Uterus (tissue), 3 donors: ENCODE measurements at regions not wholly inside any gene's neighbourhood (a gene's known extent, or its start where the extent isn't known, plus 50 kb on each side); places are given as distances from the start of the nearest gene placed in this dataset.

ENCODE experiments used
- DNase-seq, 2 donors: peaks; one replicate each; pipeline ENCODE4 v3.0.0-alpha.2; 2019 to 2020
- H3K27ac ChIP-seq, 2 donors: fragments of 200-600 bp; sonication (generic); 1 replicate in 1 of 2; 2 replicates in 1 of 2; pipeline ENCODE4 v1.5.1; 2016 to 2018
- H3K27me3 ChIP-seq, 2 donors: fragments of 200-600 bp; sonication (generic); one replicate each; pipeline ENCODE4 v1.5.1; 2018 to 2019; ENCODE audit warnings: control low read depth in 1 of 2
- H3K36me3 ChIP-seq, 2 donors: fragments of 200-600 bp; sonication (generic); one replicate each; pipeline ENCODE4 v1.5.1; 2019; ENCODE audit warnings: control low read depth in 1 of 2
- H3K4me1 ChIP-seq, 2 donors: fragments of 200-600 bp; sonication (generic); one replicate each; pipeline ENCODE4 v1.5.1; 2018 to 2019; ENCODE audit warnings: control low read depth in 1 of 2
- H3K4me3 ChIP-seq, 2 donors: fragments of 200-600 bp; sonication (generic); 1 replicate in 1 of 2; 2 replicates in 1 of 2; pipeline ENCODE4 v1.5.1; 2018 to 2019; ENCODE audit warnings: mild to moderate bottlenecking in 1 of 2
- H3K9me3 ChIP-seq, 2 donors: fragments of 200-600 bp; sonication (generic); one replicate each; pipeline ENCODE4 v1.5.1; 2019; ENCODE audit warnings: control low read depth in 1 of 2
- POLR2A ChIP-seq, 2 donors: fragments of 450-650 bp; IDR thresholded peaks; one replicate each; pipeline ENCODE4 v1.6.1; 2016; ENCODE audit warnings: antibody characterized with exemption in 2 of 2, mild to moderate bottlenecking in 1 of 2, moderate library complexity in 1 of 2
- intact Hi-C: fragments of 100-400 bp; cut with DNase I; formaldehyde crosslinking; loops from one replicate; pipeline ENCODE4 v1.15.1; 2023; ENCODE audit warnings: low total_unique reads
- TF ChIP-seq, protein P1 (sequence below), 4 experiments: fragments of 200-600 bp in 2 of 4; fragments of 450-650 bp in 2 of 4; sonication (generic) in 2 of 4; IDR thresholded peaks; one replicate each; pipeline ENCODE4 v1.5.1; 2016 to 2019; ENCODE audit warnings: antibody characterized with exemption in 4 of 4, mild to moderate bottlenecking in 2 of 4, moderate library complexity in 1 of 4
- donor health status: DM: yes; HTN: yes; CAD: no.

- DNase-seq, result no peak
- TF ChIP-seq, protein P1, sequence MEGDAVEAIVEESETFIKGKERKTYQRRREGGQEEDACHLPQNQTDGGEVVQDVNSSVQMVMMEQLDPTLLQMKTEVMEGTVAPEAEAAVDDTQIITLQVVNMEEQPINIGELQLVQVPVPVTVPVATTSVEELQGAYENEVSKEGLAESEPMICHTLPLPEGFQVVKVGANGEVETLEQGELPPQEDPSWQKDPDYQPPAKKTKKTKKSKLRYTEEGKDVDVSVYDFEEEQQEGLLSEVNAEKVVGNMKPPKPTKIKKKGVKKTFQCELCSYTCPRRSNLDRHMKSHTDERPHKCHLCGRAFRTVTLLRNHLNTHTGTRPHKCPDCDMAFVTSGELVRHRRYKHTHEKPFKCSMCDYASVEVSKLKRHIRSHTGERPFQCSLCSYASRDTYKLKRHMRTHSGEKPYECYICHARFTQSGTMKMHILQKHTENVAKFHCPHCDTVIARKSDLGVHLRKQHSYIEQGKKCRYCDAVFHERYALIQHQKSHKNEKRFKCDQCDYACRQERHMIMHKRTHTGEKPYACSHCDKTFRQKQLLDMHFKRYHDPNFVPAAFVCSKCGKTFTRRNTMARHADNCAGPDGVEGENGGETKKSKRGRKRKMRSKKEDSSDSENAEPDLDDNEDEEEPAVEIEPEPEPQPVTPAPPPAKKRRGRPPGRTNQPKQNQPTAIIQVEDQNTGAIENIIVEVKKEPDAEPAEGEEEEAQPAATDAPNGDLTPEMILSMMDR (IDR thresholded peaks at IDR 0.05), result no peak
- TF ChIP-seq POLR2A (IDR thresholded peaks at IDR 0.05), result no peak
- no peak overlapping the region for H3K27ac ChIP-seq
- no peaks in the 10 kb centered on the region for H3K9me3 ChIP-seq
- H3K36me3 ChIP-seq, result no peaks in the 10 kb centered on the region
- no peaks in the 10 kb centered on the region for H3K4me1 ChIP-seq
- H3K27me3 ChIP-seq, result no peaks in the 10 kb centered on the region
- intact Hi-C loops, result no loop called here
- no peak overlapping the region for H3K4me3 ChIP-seq
Observed at GRCh38 chr6:111982681-111983080, 71.2 kb upstream of the CCN6 start.

DNA sequence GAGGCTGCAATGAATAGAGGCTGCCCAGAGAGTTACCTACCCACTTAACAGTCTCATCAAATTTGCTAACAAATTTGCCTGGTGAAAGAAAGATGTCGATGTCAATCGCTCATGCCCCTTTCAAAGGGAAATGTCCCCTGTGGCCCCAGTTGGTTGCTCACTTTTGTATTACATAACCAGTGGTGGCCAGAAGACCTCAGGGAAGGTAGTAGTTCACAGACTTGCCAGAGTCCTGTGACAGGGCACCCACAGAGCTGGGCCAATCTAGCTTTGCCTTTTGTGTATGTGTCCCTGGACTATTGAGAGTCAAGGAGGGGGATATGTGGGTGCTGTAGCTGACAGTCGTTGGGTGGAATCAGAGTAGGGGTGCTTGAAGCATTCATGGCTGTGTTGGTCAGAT is 70.7 kb upstream of the CCN6 start:
- no peaks in the 10 kb centered on the region for H3K4me1 ChIP-seq
- TF ChIP-seq POLR2A (IDR thresholded peaks at IDR 0.05), result no peak
- TF ChIP-seq, protein P1 (IDR thresholded peaks at IDR 0.05), result no peak

GRCh38 chr6:111984081-111984480 is 69.8 kb upstream of the CCN6 start:
- Histone ChIP-seq H3K4me1 (no peaks in the 10 kb centered on the region), H3K36me3 (no peaks in the 10 kb centered on the region), H3K27me3 (no peaks in the 10 kb centered on the region), H3K27ac (no peak overlapping the region), H3K9me3 (no peaks in the 10 kb centered on the region), H3K4me3 (no peak overlapping the region)
- no peak for TF ChIP-seq POLR2A (IDR thresholded peaks at IDR 0.05)
- TF ChIP-seq, protein P1 (IDR thresholded peaks at IDR 0.05), result no peak
- intact Hi-C loops, result no loop called here
- DNase-seq, result no peak

More for the DNA sequence above, 70.7 kb upstream of the CCN6 start:
- H3K9me3 ChIP-seq, result no peaks in the 10 kb centered on the region
- no peak overlapping the region for H3K27ac ChIP-seq
- no peak for DNase-seq
- intact Hi-C loops, result no loop called here
- H3K27me3 ChIP-seq, result no peaks in the 10 kb centered on the region
- H3K36me3 ChIP-seq, result no peaks in the 10 kb centered on the region
- no peak overlapping the region for H3K4me3 ChIP-seq

GRCh38 chr6:111984516-111985201 is 69.2 kb upstream of the CCN6 start:
- intact Hi-C loops, result no loop called here
- Histone ChIP-seq H3K36me3 (no peaks in the 10 kb centered on the region), H3K27me3 (no peaks in the 10 kb centered on the region), H3K9me3 (no peaks in the 10 kb centered on the region), H3K27ac (no peak overlapping the region), H3K4me1 (no peaks in the 10 kb centered on the region), H3K4me3 (no peak overlapping the region)
- DNase-seq, result no peak
- TF ChIP-seq, protein P1 (IDR thresholded peaks at IDR 0.05), result no peak
- no peak for TF ChIP-seq POLR2A (IDR thresholded peaks at IDR 0.05)

GRCh38 chr6:111985202-111985731 is 68.6 kb upstream of the CCN6 start:
- H3K9me3 ChIP-seq, result no peaks in the 10 kb centered on the region
- no peaks in the 10 kb centered on the region for H3K27me3 ChIP-seq
- H3K27ac ChIP-seq, result no peak overlapping the region
- DNase-seq, result no peak
- H3K4me3 ChIP-seq, result no peak overlapping the region
- intact Hi-C loops, result no loop called here
- no peaks in the 10 kb centered on the region for H3K36me3 ChIP-seq
- no peaks in the 10 kb centered on the region for H3K4me1 ChIP-seq
- no peak for TF ChIP-seq POLR2A (IDR thresholded peaks at IDR 0.05)
- TF ChIP-seq, protein P1 (IDR thresholded peaks at IDR 0.05), result no peak
